Heart left ventricle (tissue), 16 donors: ENCODE measurements at regions not wholly inside any gene's neighbourhood (a gene's known extent, or its start where the extent isn't known, plus 50 kb on each side); places are given as distances from the start of the nearest gene placed in this dataset.

ENCODE experiments used
- ATAC-seq, 4 donors: fragments of 200-7000 bp; cut with Tn5 transposase; one replicate each; pipeline ENCODE4 v1.9.1; 2020 to 2022; ENCODE audit warnings: moderate library complexity in 4 of 4, mild to moderate bottlenecking in 3 of 4, moderate number of reproducible peaks in 1 of 4
- DNase-seq, 5 donors: peaks; one replicate each; pipeline ENCODE4 v3.0.0-alpha.2; 2020
- H3K27ac ChIP-seq, 12 donors: fragments of 200-600 bp; sonication (generic) in 4 of 12; one replicate each; pipeline versions ENCODE4 v1.5.0 to v1.8.0; 2016 to 2022; ENCODE audit warnings: mild to moderate bottlenecking in 2 of 12
- H3K27me3 ChIP-seq, 9 donors: fragments of 200-600 bp; sonication (generic) in 2 of 9; one replicate each; pipeline versions ENCODE4 v1.5.1 to v1.8.0; 2016 to 2022; ENCODE audit warnings: mild to moderate bottlenecking in 3 of 9
- H3K36me3 ChIP-seq, 9 donors: fragments of 200-600 bp; sonication (generic) in 2 of 9; one replicate each; pipeline versions ENCODE4 v1.5.0 to v1.8.0; 2018 to 2022; ENCODE audit warnings: mild to moderate bottlenecking in 2 of 9
- H3K4me1 ChIP-seq, 12 donors: fragments of 200-600 bp; sonication (generic) in 4 of 12; one replicate each; pipeline versions ENCODE4 v1.5.0 to v1.8.0; 2016 to 2022; ENCODE audit warnings: mild to moderate bottlenecking in 3 of 12
- H3K4me3 ChIP-seq, 12 donors: fragments of 200-600 bp; sonication (generic) in 4 of 12; one replicate each; pipeline versions ENCODE4 v1.5.0 to v1.8.0; 2017 to 2022; ENCODE audit warnings: mild to moderate bottlenecking in 9 of 12, moderate library complexity in 4 of 12
- H3K9me3 ChIP-seq, 12 donors: fragments of 200-600 bp; sonication (generic) in 4 of 12; one replicate each; pipeline versions ENCODE4 v1.5.0 to v1.8.0; 2016 to 2022; ENCODE audit warnings: mild to moderate bottlenecking in 1 of 12
- POLR2A ChIP-seq, 2 donors: fragments of 450-650 bp; IDR thresholded peaks; one replicate each; pipeline ENCODE4 v1.6.1; 2017; ENCODE audit warnings: antibody characterized with exemption in 2 of 2, mild to moderate bottlenecking in 2 of 2, moderate library complexity in 2 of 2
- WGBS, 4 donors: extraction: QIAGEN DNeasy Blood & Tissue Kit in 2 of 4; methylation state at CpG; one replicate each; pipeline versions ENCODE4 v1.1.5 to v1.1.7; 2013 to 2018; 5-methylcytosine and 5-hydroxymethylcytosine counted together
- intact Hi-C, 10 donors: fragments of 100-400 bp; cut with DNase I; formaldehyde crosslinking; loops; one replicate each; pipeline versions ENCODE4 v1.11.1 to v1.14.2; 2022
- TF ChIP-seq, protein P1 (sequence below), 12 donors: fragments of 200-600 bp; sonication (generic) in 4 of 12; IDR thresholded peaks; one replicate each; pipeline versions ENCODE4 v1.5.0 to v1.8.0; 2018 to 2022; ENCODE audit warnings: antibody characterized with exemption in 12 of 12, mild to moderate bottlenecking in 5 of 12
- donor health status: ischemic (EF 13 %, LVEDD 7.1; RV severe dilation, severe dysfunction).
- donor health status: healthy with polysubstance abuse.
- donor health status: DM: no; HTN: yes; CAD: no.
- donor health status: DM: no; HTN: no; CAD: no.
- donor health status: ischemic (EF 25% LVEDD 6.9; RV normal size, moderate dysfunction).
- donor health status: ischemic (EF 25% LVEDD 5.7; RV mildly dilated, moderate dysfunction).
- donor health status: healthy.
- donor health status: DM: yes; HTN: yes; CAD: no.
- donor health status: ischemic (EF 35%, LVEDD 5.7; RV mildly dilated, moderate dysfunction).
- donor health status: nonischemic (EF 11% LVEDD 7.7; RV severe dilation, severe dysfunction).
- donor health status: DM: yes; HTN: yes; CAD: no.
- donor health status: PGD.
- donor health status: ischemic (EF 29% LVEDD 5.4; RV normal size, mild dysfunction).
- donor health status: nonischemic (EF 23%, LVEDD 6.1; RV moderate dilation, normal function).

DNA sequence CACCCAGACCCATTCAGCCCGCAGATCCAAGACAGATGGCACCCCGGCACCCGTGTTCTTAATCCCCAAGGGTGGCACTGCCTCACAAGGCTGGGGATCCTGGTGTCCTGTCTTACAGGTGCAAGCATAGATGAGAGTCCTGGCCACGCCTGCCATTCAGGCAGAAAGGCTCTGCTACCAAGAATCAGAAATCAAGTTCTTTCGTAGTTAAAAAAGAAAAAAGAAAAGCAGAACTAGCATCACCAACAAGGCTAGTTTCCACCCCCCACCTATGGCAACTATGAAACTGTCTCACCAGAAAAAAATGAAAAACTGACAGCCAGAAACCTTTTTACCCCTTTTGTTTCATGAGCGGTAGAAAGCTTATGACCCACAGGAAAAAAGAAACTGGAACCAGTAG lies 170.4 kb downstream of the SYK start:
- 88 to 89% (median 89%) methylated on average over 6 of the region's 6 CpGs for WGBS, 4 donors
- Histone ChIP-seq H3K36me3 (no peaks in the 10 kb centered on the region), H3K27me3 (peaks cover 0 to 3% (median 0%) of the 10 kb centered on the region in 9 donors), H3K9me3 (no peaks in the 10 kb centered on the region), H3K27ac (no peak overlapping the region), H3K4me1 (no peaks in the 10 kb centered on the region), H3K4me3 (no peak overlapping the region)
- ATAC-seq (no peak), DNase-seq (no peak)
- intact Hi-C loops = no loop called here
- TF ChIP-seq, protein P1, sequence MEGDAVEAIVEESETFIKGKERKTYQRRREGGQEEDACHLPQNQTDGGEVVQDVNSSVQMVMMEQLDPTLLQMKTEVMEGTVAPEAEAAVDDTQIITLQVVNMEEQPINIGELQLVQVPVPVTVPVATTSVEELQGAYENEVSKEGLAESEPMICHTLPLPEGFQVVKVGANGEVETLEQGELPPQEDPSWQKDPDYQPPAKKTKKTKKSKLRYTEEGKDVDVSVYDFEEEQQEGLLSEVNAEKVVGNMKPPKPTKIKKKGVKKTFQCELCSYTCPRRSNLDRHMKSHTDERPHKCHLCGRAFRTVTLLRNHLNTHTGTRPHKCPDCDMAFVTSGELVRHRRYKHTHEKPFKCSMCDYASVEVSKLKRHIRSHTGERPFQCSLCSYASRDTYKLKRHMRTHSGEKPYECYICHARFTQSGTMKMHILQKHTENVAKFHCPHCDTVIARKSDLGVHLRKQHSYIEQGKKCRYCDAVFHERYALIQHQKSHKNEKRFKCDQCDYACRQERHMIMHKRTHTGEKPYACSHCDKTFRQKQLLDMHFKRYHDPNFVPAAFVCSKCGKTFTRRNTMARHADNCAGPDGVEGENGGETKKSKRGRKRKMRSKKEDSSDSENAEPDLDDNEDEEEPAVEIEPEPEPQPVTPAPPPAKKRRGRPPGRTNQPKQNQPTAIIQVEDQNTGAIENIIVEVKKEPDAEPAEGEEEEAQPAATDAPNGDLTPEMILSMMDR (IDR thresholded peaks at IDR 0.05) = no peak
- no peak for TF ChIP-seq POLR2A (IDR thresholded peaks at IDR 0.05)

DNA sequence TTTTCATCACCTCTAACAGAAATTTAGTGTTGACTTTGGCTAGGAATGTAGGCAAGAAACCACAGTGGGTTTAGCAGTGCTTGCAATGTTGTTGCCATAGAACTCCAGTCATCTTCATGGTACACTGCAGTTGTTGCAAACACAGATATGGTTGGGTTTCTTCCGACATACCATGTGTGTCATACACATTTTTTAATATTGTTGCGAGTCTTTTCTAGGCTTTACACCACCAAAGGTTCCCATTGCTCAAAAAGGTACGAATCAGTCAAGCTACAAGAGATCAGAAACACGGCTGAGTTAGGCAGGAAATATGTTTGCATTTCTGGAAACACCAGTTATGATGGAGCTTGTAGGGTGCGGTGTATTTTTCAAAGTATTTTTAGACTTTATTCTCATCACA lies 172.4 kb downstream of the SYK start:
- 76 to 88% (median 84%) methylated on average over 5 of the region's 5 CpGs for WGBS, 4 donors
- ATAC-seq (no peak), DNase-seq (no peak)
- Histone ChIP-seq H3K27me3 (peaks cover 0 to 3% (median 0%) of the 10 kb centered on the region in 9 donors), H3K4me3 (no peak overlapping the region), H3K9me3 (no peaks in the 10 kb centered on the region), H3K36me3 (no peaks in the 10 kb centered on the region), H3K27ac (no peak overlapping the region), H3K4me1 (no peaks in the 10 kb centered on the region)
- intact Hi-C loops = no loop called here
- no peak for TF ChIP-seq POLR2A (IDR thresholded peaks at IDR 0.05)
- TF ChIP-seq, protein P1 (IDR thresholded peaks at IDR 0.05) = no peak

DNA sequence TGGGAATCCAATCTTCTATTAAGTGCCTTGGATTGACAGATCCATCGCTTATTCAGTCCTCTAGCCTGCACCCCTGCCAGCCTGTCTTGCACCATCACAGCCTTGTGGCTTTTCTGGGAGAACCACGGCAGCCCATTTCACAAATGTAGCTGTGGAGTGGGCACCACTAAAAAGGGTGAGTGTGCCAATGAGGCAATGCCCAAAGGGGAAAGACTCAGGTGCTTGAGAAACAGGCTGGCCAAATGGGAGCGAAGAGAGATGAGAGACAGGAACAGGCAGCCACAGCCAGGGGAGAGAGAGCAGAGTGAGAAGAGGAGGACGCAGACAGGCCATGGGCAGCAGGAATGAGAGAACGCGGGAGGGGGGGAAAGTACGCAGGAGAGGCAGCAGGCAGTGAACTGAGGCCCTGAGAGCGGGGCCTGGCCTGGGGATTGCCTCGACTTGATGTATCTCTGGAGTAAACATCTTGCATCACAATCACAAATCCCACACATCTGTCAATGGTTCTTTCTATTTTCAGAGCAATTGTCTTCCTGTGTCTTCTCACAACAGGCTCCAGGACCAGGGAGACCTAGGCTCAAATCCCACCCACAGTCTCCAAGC lies 173.1 kb downstream of the SYK start:
- WGBS, 4 donors = 71 to 84% (median 81%) methylated on average over 9 of the region's 9 CpGs

DNA sequence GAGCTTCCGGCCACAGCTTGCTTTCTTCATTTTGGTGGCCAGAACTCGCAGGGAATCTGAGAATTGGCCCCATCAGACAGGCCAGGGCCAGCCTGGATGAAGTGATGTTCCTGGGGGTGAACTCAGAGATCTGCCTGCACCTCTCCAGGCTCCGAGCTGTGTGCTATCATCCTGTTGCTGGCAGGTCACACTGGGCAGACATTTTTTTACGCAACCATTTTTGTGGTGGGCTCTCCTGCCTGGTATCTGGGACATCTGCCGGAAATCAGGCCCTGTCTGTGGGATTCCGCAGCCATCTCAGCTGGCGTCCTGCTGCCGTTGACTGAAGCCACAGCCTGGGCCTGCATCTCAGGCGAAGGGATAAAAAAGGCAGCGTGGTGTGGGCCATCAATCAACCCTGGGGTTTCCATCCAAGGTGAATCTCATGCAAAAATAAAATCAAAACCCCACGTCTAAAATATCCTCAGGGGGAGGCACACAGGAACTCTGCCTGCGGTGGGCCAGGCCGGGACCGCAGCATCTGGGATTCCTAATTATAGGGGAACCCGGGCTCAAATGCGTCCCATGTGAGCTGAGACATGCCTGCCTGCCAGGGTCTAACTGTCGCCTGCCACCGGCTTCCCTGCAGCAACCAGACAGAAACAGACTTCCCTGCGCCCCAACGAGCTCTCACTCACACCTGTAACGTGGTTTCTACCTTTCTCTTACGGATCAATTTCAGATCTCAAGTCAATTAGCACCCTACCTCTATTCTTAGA lies 174.3 kb downstream of the SYK start:
- TF ChIP-seq, protein P1 (IDR thresholded peaks at IDR 0.05) = no peak
- TF ChIP-seq POLR2A (IDR thresholded peaks at IDR 0.05) = no peak
- intact Hi-C loops = no loop called here

More for the DNA sequence above, 173.1 kb downstream of the SYK start:
- no peak overlapping the region for H3K27ac ChIP-seq
- H3K36me3 ChIP-seq = no peaks in the 10 kb centered on the region
- H3K27me3 ChIP-seq = peaks cover 0 to 3% (median 0%) of the 10 kb centered on the region in 9 donors
- intact Hi-C loops = no loop called here
- DNase-seq (no peak), ATAC-seq (no peak)
- H3K4me1 ChIP-seq = no peaks in the 10 kb centered on the region
- H3K4me3 ChIP-seq = no peak overlapping the region
- no peak for TF ChIP-seq POLR2A (IDR thresholded peaks at IDR 0.05)
- TF ChIP-seq, protein P1 (IDR thresholded peaks at IDR 0.05) = no peak
- H3K9me3 ChIP-seq = no peaks in the 10 kb centered on the region

More for the DNA sequence above, 174.3 kb downstream of the SYK start:
- Histone ChIP-seq H3K9me3 (no peaks in the 10 kb centered on the region), H3K27me3 (peaks cover 0 to 3% (median 0%) of the 10 kb centered on the region in 9 donors), H3K4me1 (no peaks in the 10 kb centered on the region), H3K27ac (no peak overlapping the region), H3K36me3 (no peaks in the 10 kb centered on the region), H3K4me3 (no peak overlapping the region)
- ATAC-seq (no peak), DNase-seq (no peak)
- 78 to 84% (median 83%) methylated on average over 22 of the region's 22 CpGs for WGBS, 4 donors
